ENCODE measurements at regions not wholly inside any gene's neighbourhood (a gene's known extent, or its start where the extent isn't known, plus 50 kb on each side); places are given as distances from the start of the nearest gene placed in this dataset.
A peak's percentile ranks its signal among the peaks of the same experiment; 100 is the strongest.

DNA sequence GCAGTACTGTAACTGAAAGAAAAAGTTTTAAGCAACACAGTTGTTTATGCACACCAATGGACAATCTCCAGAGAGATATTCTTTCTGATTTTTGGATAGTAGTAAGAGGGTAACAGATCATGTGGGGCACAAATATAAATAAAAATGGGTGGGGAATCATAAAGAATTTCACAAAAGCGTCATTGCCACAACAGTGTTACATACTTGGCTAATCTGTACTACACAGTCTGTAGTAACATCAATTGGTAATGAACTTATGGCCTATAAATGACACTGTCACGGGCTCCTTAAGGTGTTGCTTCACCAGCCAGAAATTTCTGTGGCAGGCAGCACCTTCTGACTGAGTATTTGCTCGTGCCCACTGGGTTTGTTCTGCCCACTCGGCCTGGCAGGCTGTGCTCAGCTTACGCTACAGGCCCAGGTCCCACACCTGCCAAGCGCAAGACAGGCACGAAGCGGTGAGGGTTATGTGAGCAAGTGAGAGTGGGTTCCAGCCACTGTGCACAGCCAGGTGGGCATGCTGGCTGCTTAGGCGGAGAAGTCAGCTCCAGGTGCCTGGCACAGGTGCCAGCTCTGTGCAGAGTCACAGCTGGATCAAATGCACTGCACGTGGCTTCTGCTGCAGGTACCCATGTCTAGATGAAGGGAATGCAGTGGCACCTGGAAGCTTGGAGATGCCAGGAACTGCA, 532.5 kb upstream of the SLC39A10 start:
- DNase-seq = no peak

GRCh38 chr2:195122653-195123052, 534.4 kb upstream of the SLC39A10 start:
- peak; percentile 48 for DNase-seq

DNA sequence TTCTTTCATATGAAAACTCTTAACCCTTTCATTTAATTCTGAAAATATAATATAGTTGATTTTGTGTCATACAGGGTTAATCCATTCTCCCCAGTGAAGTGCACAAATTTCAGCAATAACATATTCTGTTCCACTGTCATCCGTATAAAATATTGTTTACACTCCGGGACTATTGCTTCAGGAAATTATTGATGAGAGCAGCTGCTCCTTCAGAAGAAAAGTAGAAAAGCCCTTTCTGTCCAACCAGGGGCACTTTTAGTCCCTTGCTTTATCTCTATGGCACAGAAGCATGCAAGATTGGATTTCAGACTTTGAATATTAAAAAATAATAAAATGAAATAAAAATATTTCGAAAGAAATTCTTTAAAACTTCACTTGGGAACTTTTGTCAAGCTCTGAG, 535.7 kb upstream of the SLC39A10 start:
- no peak for DNase-seq

- DNase-seq = no peak
Measured at GRCh38 chr2:195119231-195119630, 537.8 kb upstream of the SLC39A10 start.

- no peak for DNase-seq
Measured at GRCh38 chr2:195118276-195118675, 538.8 kb upstream of the SLC39A10 start.

DNA sequence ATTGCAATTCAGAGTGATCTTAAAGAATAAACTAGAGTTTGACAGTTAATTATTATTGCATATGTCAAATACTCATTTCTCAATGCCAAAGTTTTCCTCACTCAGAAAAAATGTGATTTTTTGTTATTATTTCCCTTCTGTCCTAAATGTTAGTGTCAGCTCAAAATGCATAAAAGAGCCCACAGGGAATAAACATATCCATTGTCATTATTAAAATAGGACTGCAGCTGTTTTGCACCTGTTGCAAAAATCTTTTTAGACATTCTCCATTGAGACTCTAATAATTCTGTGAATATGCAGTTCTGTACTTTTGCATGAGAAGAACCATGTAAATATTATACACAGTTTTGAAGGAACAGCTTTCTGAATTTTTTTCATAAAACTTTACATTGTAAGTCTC, 540.0 kb upstream of the SLC39A10 start:
- no peak for DNase-seq

DNA sequence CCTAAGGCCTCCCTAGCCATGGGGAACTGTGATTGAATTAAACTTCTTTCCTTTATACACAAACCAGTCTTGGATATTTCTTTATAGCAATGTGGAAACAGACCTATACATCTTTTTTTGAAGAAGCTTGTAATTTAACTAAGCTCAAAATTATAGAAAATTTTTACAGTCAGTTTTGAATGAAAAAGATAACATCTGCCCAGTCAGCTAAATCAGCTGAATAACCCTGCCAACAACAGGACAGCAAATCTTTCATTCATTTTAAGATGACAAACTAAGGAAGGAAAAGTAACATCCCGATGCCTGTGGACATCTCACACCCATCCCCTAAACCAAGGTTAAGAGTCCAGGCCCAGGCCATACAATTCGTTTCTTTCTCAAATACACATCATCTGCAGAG, 541.3 kb upstream of the SLC39A10 start:
- DNase-seq = no peak

DNA sequence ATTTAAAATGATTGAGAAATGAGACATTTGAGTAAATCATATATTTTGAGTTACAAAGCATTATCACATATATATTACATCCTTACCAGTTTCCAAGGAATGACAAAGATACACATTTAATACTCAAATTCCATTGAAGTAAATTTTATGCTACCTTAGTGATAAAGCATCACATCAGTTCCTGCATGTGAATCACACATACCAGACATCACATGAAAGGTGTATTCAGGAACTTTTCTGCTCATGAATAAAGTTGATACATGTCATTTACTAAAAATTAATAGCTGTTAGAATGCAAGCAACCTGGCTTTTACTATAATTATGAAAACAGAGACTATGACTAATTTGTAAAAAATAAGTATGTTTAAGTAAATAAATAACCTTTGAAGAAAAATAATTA, 548.8 kb upstream of the SLC39A10 start:
- DNase-seq = no peak

DNA sequence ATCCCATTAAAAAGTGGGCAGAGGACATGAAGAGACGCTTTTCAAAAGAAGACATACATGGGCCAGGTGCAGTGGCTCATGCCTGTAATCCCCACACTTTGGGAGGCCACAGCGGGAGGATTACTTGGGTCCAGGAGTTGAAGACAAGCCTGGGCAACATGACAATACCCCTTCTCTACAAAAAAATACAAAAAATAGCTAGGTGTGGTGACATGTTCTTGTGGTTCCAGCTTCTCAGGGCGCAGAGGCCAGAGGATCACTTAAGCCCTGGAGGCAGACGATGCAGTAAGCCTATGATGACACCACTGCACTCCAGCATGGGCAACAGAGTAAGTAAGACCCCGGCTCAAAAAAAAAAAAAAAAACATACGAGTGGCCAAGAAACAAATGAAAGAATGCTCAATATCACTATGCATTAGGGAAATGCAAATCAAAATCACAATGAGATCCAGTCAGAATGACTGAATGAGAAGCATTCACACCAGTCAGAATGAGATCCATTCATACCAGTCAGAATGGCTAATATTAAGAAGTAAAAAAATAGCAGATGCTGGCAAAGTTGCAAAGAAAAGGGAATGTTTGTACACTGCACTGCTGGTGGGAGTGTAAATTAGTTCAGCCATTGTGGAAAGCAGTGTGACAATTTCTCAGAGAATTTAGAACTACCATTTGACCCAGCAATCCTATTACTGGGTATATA, 550.2 kb upstream of the SLC39A10 start:
- no peak for DNase-seq

- no peak for DNase-seq
Measured at GRCh38 chr2:195105581-195105980, 551.4 kb upstream of the SLC39A10 start.

- DNase-seq = no peak
Measured at GRCh38 chr2:195094330-195094729, 562.7 kb upstream of the SLC39A10 start.

DNA sequence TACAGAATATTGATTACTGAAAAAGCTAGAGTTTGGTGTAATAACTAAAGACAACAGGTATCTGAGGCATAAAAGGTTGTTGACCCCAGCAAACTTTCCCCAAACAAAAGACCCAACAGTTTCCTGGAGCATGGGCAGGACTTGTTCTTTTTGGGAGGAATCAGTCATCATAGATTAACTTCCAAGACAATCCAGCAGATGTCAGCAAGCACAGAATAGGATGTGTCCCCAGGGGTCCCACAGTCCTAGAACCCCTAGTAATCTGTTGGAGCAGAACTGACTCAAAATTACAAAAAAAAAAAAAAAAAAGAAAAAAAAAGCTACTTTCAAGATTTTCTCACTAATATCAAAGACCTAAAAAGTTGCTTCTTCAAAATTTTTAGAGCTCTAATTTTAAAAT, 564.7 kb upstream of the SLC39A10 start:
- no peak for DNase-seq

- DNase-seq = peak; percentile 14
Measured at GRCh38 chr2:195072806-195073205, 584.2 kb upstream of the SLC39A10 start.

GRCh38 chr2:195057001-195057400, 600.0 kb upstream of the SLC39A10 start:
- no peak for DNase-seq

DNA sequence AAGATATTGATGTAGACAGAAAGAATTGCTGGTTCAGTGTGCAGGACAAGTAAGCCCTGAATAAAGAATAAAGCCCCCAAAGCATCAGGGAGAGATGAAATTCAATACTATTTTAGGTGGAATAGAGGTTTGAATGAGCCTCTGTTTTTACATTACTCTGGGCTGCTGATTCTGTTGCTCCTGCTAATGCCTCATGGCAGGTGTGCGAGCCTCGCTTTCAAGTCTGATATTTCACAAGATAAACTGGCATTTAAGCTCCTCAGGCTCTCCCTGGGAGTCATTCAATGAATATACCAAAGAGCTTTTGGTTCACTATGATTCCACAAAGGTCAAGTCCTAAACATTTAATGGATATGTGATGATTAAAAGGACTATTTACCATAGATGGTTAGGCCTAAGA, 601.0 kb upstream of the SLC39A10 start:
- no peak for DNase-seq

GRCh38 chr2:195051401-195051800, 605.6 kb upstream of the SLC39A10 start:
- DNase-seq = no peak

GRCh38 chr2:195049372-195050031, 607.5 kb upstream of the SLC39A10 start:
- no peak for DNase-seq

- no peak for DNase-seq
Measured at GRCh38 chr2:195047955-195048354, 609.1 kb upstream of the SLC39A10 start.

GRCh38 chr2:195044801-195045200, 612.2 kb upstream of the SLC39A10 start:
- no peak for DNase-seq

- DNase-seq = no peak
Measured at GRCh38 chr2:195038153-195038552, 618.9 kb upstream of the SLC39A10 start.

DNA sequence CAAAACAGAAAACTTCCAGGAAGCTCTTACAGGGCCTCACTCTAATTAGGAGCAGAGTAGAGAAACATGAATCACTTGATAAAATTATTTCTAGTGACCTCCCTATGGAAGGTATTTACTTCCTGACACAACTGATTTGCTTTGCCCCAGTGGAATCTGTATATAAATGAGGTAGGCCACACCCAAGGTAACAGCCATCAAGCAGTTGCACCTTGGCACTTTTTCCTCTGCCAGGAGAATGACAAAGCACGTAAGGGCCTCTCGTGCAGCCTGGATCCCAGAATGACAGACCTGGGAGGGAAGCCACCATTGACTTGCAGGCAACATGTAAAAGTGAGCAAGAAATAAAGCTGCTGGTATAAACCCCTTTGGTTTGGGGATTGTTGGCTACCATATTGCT, 620.0 kb upstream of the SLC39A10 start:
- no peak for DNase-seq

DNA sequence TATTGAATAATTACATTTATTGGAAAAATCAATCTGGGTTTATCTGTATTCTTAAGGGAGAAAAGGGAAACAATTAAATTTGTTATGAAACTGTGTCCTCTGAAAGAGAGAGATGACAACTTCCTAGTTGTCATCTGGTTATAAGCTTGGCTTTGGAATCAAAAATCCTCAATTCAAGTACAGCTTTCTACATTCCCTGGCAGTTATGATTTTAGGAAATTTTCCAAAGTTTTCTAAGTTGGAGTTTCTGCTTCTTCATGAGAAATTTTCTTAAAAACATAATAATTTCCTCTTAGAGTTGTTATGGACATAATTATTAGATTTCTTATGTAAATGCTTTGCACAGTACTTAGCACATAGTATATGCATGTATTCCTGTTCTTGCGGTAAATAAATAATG, 625.6 kb upstream of the SLC39A10 start:
- no peak for DNase-seq

- DNase-seq = no peak
Measured at GRCh38 chr2:195029804-195030654, 627.0 kb upstream of the SLC39A10 start.
